ENCODE measurements at regions not wholly inside any gene's neighbourhood (a gene's known extent, or its start where the extent isn't known, plus 50 kb on each side); places are given as distances from the start of the nearest gene placed in this dataset.

DNA sequence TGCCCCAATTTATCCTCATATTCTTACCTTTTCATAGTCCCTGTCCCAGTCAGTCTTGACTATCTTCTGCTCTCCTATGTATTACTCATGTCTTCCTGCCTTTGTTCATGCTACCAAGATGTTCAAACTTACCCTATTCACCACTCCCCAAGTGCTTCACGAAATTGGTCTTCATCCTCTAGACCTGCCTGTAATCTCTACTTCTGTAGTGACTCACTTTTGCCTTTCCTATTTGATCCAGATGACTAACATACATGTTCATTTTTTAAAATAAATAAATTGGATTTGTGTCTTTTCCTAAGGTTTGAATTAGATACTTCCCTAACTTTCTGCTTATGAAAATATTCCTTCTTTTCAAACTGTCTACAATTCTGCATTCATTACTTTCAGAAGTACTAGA, 107.7 kb upstream of the PPM1H start:
- no peaks in the 10 kb centered on the region for H3K4me1 ChIP-seq (replicated peaks)
- DNase-seq (ENCODE audit: low spot score): no peak
- WGBS: 88% methylated on average over 1 of the region's 1 CpG
- H3K27me3 ChIP-seq (replicated peaks; ENCODE audit: insufficient read depth): no peaks in the 10 kb centered on the region
- intact Hi-C loops (cut with DNase I): no loop called here
- no peak overlapping the region for H3K27ac ChIP-seq
- H3K9me3 ChIP-seq: no peaks in the 10 kb centered on the region
- H3K4me3 ChIP-seq: no peak overlapping the region
- no peak for TF ChIP-seq POLR2A (IDR thresholded peaks at IDR 0.05)
- TF ChIP-seq POLR2AphosphoS5 (IDR thresholded peaks at IDR 0.05): no peak
- TF ChIP-seq, protein P1, sequence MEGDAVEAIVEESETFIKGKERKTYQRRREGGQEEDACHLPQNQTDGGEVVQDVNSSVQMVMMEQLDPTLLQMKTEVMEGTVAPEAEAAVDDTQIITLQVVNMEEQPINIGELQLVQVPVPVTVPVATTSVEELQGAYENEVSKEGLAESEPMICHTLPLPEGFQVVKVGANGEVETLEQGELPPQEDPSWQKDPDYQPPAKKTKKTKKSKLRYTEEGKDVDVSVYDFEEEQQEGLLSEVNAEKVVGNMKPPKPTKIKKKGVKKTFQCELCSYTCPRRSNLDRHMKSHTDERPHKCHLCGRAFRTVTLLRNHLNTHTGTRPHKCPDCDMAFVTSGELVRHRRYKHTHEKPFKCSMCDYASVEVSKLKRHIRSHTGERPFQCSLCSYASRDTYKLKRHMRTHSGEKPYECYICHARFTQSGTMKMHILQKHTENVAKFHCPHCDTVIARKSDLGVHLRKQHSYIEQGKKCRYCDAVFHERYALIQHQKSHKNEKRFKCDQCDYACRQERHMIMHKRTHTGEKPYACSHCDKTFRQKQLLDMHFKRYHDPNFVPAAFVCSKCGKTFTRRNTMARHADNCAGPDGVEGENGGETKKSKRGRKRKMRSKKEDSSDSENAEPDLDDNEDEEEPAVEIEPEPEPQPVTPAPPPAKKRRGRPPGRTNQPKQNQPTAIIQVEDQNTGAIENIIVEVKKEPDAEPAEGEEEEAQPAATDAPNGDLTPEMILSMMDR (IDR thresholded peaks at IDR 0.05): no peak
- H3K36me3 ChIP-seq: no peaks in the 10 kb centered on the region

DNA sequence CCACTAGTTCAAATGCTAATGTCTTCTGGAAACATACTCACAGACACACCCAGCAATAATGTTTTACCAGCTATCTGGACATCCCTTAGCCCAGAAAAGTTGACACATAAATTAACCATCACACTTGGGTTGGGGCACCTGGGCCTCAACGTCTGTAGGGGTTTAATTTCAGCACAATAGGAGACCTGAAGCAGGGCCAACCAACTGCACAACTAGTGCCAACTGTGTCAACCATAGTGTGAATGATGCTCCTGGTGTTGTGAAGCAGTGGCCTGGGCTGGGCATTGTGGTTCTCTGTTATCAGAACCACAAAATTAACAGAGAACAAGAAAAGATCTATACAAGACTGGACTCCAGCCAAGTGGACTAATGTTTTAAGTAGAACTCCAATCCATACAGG, 106.7 kb upstream of the PPM1H start:
- no peaks in the 10 kb centered on the region for H3K27me3 ChIP-seq (replicated peaks; ENCODE audit: insufficient read depth)
- no peaks in the 10 kb centered on the region for H3K4me1 ChIP-seq (replicated peaks)
- WGBS: 70% methylated on average over 1 of the region's 1 CpG
- H3K36me3 ChIP-seq: no peaks in the 10 kb centered on the region
- no peak for DNase-seq (ENCODE audit: low spot score)
- H3K4me3 ChIP-seq: no peak overlapping the region
- TF ChIP-seq POLR2AphosphoS5 (IDR thresholded peaks at IDR 0.05) (no peak), POLR2A (IDR thresholded peaks at IDR 0.05) (no peak)
- TF ChIP-seq, protein P1 (IDR thresholded peaks at IDR 0.05): no peak
- intact Hi-C loops (cut with DNase I): no loop called here
- no peaks in the 10 kb centered on the region for H3K9me3 ChIP-seq
- H3K27ac ChIP-seq: no peak overlapping the region

DNA sequence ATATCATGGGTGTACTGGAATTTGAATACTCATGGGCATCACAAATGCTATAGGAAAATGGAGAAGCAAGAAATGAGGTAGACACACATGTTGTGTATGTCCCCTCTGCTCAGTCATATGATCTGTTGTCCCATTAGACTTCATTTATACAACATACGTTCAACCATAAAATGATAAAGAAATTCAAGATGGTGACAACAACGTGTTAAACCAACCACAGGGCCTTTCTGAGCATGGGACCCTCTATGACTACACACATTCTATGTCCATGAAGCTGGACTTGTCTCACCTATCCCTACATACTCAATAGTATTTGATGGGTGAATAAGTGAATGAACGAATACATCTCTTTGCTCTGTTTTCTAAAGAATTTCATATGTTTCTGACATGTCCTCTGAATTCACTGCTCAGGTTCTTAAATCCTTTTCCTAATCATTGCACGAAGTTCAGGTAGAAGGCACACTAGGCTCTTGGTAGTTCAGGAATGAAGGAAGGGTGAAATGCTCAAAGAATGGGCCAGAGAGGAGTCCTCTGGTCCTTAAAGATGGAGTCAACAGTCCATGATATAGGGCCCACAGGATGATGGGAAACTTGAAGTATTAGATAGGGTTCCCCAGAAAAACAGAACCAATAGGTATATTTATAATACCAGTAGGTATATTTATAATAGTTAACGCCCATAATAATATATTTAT, 105.7 kb upstream of the PPM1H start:
- intact Hi-C loops (cut with DNase I): no loop called here
- no peaks in the 10 kb centered on the region for H3K27me3 ChIP-seq (replicated peaks; ENCODE audit: insufficient read depth)
- H3K4me1 ChIP-seq (replicated peaks): no peaks in the 10 kb centered on the region
- H3K4me3 ChIP-seq: no peak overlapping the region
- no peak for DNase-seq (ENCODE audit: low spot score)
- TF ChIP-seq, protein P1 (IDR thresholded peaks at IDR 0.05): no peak
- TF ChIP-seq POLR2AphosphoS5 (IDR thresholded peaks at IDR 0.05) (no peak), POLR2A (IDR thresholded peaks at IDR 0.05) (no peak)
- H3K27ac ChIP-seq: no peak overlapping the region
- H3K9me3 ChIP-seq: no peaks in the 10 kb centered on the region
- WGBS: 97% methylated on average over 5 of the region's 5 CpGs
- no peaks in the 10 kb centered on the region for H3K36me3 ChIP-seq

DNA sequence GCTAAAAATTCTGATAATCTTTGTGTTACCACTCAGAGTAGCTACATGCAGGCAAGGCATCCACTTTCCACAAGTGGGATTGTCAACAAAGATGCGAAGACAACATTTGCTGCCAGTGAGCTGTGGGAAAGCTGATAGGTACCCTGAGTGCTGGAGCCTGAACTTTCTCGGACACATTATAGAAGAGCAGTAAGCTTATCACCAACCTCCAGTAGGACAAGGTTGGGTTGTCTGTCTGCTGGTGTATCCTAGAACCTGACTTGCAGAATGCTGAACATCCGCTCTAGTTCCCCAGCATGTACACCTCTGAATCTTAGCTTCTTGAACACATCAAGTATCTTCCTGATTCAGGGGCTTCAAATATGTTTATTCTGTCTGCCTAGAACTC, 103.8 kb upstream of the PPM1H start:
- H3K27ac ChIP-seq: no peak overlapping the region
- no peaks in the 10 kb centered on the region for H3K36me3 ChIP-seq
- 60% methylated on average over 3 of the region's 3 CpGs for whole genome bisulfite sequencing
- DNase-seq (ENCODE audit: low spot score): no peak
- TF ChIP-seq POLR2AphosphoS5 (IDR thresholded peaks at IDR 0.05) (no peak), POLR2A (IDR thresholded peaks at IDR 0.05) (no peak)
- TF ChIP-seq, protein P1 (IDR thresholded peaks at IDR 0.05): no peak
- no peaks in the 10 kb centered on the region for H3K9me3 ChIP-seq
- intact Hi-C loops (cut with DNase I): no loop called here
- H3K4me3 ChIP-seq: no peak overlapping the region
- H3K4me1 ChIP-seq (replicated peaks): no peaks in the 10 kb centered on the region
- no peaks in the 10 kb centered on the region for H3K27me3 ChIP-seq (replicated peaks; ENCODE audit: insufficient read depth)
